Loucy (cell line): ENCODE measurements at regions not wholly inside any gene's neighbourhood (a gene's known extent, or its start where the extent isn't known, plus 50 kb on each side); places are given as distances from the start of the nearest gene placed in this dataset.

Experiments
- EZH2phosphoT487 ChIP-seq: fragments of 200-600 bp; IDR thresholded peaks from 2 replicates; pipeline ENCODE4 v1.6.1; 2018; ENCODE audit warnings: antibody characterized with exemption, mild to moderate bottlenecking, moderate library complexity, borderline replicate concordance
- TF ChIP-seq, protein P1 (sequence below): fragments of 200-600 bp; sonication (generic); conservative IDR thresholded peaks from 2 replicates; pipeline ENCODE4 v1.5.1; 2014; ENCODE audit warnings: mild to moderate bottlenecking, antibody characterized with exemption, low read length

DNA sequence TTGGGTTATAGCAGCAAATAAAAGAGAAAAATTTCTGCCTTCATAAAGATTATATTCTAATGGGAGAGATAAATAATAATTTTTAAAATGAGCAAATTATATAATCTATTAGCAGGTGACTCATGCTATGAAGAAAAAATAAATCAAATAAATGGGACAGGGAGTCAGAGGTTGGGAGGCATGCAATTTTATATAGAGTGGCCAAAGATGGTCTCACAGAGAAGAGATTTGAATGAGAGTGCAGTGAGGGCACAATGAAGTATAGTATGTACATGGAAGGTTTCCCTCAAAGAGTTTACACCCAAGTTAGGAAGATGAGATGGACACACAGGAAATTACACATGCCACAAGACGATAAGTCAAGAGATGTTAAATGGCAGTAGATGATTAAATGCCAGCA is 369.4 kb downstream of the TXNL1 start:
- TF ChIP-seq, protein P1, sequence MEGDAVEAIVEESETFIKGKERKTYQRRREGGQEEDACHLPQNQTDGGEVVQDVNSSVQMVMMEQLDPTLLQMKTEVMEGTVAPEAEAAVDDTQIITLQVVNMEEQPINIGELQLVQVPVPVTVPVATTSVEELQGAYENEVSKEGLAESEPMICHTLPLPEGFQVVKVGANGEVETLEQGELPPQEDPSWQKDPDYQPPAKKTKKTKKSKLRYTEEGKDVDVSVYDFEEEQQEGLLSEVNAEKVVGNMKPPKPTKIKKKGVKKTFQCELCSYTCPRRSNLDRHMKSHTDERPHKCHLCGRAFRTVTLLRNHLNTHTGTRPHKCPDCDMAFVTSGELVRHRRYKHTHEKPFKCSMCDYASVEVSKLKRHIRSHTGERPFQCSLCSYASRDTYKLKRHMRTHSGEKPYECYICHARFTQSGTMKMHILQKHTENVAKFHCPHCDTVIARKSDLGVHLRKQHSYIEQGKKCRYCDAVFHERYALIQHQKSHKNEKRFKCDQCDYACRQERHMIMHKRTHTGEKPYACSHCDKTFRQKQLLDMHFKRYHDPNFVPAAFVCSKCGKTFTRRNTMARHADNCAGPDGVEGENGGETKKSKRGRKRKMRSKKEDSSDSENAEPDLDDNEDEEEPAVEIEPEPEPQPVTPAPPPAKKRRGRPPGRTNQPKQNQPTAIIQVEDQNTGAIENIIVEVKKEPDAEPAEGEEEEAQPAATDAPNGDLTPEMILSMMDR = no peak
- TF ChIP-seq EZH2phosphoT487 = no peak
